Dedifferentiated amniotic fluid mesenchymal stem cell (primary cell): ENCODE measurements at regions not wholly inside any gene's neighbourhood (a gene's known extent, or its start where the extent isn't known, plus 50 kb on each side); places are given as distances from the start of the nearest gene placed in this dataset.

Experiments used
- DNase-seq: peaks from one replicate; pipeline ENCODE4 v3.0.0-alpha.2; 2016; ENCODE audit errors: extremely low spot score

GRCh38 chr3:59446775-59447465, 397.1 kb upstream of the CFAP20DC start:
- DNase-seq = no peak

GRCh38 chr3:59444676-59445075, 394.9 kb upstream of the CFAP20DC start:
- DNase-seq = no peak

GRCh38 chr3:59444294-59444671, 394.5 kb upstream of the CFAP20DC start:
- no peak for DNase-seq

GRCh38 chr3:59443618-59444293, 393.9 kb upstream of the CFAP20DC start:
- DNase-seq = no peak

GRCh38 chr3:59442046-59442445, 392.2 kb upstream of the CFAP20DC start:
- no peak for DNase-seq

GRCh38 chr3:59440285-59441028, 390.6 kb upstream of the CFAP20DC start:
- DNase-seq = no peak

- DNase-seq = no peak
These were observed 388.7 kb upstream of the CFAP20DC start for GRCh38 chr3:59438492-59438891.

DNA sequence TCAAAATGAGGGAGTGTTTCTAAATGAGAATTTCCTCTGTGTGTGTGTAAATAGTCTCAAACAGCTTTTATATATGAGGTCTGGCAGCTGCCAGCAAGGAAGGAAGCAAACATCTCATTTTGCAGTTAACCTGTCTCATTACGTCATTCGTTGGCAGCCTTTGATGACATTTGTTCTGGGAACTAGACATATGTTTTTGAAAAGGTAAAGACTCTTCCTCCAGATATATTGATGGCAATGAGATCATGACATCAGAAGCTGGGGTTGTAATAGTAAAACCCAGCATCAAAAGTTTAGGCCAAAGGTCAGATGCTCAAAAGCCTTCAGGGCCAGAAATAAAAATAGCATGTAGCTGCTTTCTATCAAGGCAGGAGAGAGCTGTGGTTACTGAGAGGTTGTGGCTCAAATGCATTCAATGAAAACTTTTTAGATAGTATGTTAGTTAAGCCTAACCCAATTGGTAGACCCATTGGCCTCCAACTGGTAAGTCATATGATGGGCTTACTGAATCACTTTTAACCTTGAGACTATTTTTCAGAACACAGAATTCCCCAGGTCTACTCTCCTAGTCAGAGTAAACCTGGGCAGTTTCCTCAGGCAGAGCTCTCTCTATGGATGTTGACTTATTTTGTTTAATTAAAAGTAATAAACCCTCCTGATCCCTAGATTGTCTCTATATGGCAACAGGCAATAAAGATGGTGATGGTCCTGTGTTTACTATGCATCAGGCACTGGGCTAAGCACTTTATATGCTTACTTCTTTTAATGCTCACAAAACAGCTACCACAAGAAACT, 386.5 kb upstream of the CFAP20DC start:
- DNase-seq = no peak

DNA sequence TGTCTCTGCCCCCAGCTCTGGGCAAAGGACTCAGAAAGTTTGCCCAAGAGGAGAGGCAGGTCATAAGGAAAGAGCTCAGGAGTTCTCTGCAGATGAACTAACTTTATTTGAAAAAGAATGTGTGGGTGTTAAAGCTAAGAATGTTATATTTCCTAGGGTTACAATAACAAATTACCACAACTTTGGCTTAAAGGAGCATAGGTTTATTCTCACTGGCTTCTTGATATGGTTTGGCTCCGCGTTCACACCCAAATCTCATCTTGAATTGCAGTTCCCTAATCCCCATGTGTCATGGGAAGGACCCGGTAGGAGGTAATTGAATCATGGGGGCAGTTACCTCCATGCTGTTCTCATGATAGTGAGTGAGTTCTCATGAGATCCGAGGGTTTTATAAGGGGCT, 383.7 kb upstream of the CFAP20DC start:
- DNase-seq = no peak

GRCh38 chr3:59432665-59433064, 382.8 kb upstream of the CFAP20DC start:
- DNase-seq = peak; percentile 26

- no peak for DNase-seq
These were observed 380.5 kb upstream of the CFAP20DC start for GRCh38 chr3:59430341-59430740.

DNA sequence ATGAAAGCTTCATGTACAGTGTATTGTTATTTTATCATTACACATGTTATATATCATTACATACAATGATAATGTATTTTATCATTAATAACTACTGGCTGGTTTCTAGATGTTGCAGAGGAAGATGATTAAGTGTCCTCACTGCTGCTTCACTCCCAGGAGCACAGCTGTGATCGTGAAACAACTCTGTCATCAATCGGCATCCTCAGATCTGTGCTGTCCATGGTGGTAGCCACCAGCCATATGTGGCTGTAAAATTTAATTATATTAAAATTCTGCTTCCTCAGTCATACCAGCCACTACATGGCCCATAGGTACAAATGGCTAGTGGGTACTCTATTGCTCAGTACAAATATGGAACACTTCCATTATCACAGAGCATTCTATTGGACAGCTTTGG, 379.4 kb upstream of the CFAP20DC start:
- no peak for DNase-seq

DNA sequence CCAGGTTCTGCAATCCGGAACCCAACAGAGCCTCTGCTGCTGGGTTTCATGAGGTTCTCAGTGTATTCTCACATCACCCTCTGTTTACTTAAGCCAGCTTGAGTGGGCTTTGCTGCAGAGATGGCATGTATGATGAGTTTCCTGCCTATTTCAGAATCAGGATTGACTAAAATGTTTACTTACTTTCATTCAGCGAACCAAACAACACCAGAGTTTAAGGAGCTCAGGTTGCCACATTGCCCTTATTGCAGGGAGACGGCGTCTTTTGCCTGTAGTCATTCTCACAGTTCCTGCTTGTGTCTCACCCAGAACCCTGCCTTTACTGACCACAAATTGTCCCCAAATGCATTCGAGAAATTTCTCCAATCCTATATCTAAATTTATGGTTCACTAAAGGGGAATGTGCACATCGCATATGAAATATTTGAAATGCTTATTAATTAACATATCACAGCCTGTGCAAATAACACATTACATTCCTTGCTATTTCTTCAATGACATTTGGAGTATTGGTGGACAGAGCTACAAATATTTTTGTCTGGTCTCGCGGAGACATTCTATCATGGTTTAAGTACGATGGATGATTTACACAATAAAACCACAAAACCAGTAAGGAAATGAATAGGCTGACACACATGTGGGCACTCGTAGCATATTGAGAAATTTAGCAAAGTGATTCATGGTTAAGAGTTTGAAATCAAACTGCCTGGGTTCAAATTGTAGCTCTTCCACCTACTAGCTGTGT, 377.2 kb upstream of the CFAP20DC start:
- peak; percentile 46 for DNase-seq

DNA sequence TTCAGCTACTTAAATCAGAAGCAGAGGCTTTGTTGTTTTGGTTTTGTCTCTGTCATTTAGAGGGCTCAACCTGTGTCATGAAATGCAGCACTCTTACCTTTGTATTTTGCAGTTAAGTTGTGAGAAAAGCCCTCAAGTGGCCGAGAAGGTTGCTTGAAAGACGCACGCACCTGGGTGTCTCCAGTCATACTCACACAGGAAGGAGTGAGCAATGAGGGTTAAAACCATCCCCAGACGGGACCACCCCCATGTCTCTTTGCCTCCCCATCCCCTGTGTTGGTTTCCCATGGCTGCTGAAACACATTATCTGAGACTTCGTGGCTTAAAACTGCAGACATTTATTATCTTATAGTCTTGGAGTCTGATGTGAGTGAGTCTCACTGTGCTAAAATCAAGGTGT, 376.1 kb upstream of the CFAP20DC start:
- no peak for DNase-seq

DNA sequence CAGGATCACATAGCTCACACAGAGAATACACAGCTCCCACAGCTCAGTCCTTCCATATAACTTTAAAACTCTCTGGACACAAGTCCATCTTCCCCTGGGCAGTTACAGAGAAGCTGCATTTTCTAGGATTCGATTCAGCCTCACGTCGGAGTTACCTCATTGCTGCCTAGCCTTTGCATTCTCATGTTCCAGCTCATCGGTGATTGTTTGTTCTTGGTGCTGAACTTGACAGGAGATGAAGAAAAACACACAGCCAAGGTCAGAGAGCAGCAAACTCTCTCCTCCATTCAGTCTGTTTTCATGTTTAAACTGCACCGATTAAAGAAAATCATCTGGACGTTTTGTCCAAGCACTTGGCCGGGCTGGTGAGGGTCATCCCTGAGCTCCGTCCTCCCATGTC, 375.5 kb upstream of the CFAP20DC start:
- DNase-seq = peak; percentile 69

DNA sequence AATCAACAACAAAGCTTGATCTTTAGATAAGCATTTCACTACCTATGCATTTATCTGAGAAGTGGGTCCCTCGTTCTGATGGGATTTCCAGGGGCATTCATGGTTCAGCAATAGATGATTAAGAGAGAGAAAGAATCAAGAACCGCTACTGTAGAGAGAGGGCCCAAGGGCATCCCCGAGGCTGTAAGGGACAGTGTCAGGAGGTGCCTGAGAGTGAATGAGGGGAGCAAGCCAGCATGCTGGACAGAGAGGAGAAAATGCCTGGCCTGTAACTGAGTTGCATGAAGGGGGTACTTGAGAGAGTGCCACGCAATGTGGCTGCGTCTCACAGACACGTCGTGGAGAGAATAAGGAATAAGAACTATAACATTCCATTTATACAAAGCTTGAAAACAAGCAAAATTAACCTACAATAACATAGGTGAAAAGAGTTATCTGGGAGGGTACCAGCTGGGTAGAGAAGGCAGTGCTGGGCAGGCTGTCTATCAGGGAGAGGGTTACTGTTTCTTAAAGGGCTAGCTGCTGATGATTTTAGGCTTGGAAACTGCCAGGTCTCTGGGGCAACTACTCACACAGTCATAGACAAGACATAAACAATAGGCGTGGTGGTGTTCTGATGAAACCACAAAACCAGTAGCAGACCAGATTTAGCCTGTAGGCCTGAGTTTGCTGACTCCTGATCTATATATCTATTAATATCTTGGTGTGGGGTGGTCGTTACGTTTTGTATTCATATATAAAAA, 374.6 kb upstream of the CFAP20DC start:
- peak; percentile 68 for DNase-seq

GRCh38 chr3:59423707-59424106, 373.9 kb upstream of the CFAP20DC start:
- DNase-seq = no peak

DNA sequence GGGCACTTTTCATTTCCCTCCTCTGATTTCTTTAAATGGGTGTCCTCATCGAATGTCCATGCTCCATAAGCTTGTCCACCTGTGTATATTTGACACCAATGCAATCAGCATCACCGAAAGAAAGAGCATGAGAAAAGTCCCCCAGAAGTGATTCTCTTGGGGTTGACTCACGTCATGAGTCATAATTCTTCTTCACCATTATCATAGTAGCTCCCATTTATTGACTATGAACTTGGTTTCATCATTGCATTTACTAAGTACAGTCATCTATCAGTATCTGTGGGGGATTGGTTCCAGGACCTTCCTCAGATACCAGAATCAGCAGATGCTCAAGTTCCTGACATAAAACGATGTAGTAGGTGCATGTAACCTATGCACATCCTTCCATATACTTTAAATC, 372.5 kb upstream of the CFAP20DC start:
- DNase-seq = no peak

DNA sequence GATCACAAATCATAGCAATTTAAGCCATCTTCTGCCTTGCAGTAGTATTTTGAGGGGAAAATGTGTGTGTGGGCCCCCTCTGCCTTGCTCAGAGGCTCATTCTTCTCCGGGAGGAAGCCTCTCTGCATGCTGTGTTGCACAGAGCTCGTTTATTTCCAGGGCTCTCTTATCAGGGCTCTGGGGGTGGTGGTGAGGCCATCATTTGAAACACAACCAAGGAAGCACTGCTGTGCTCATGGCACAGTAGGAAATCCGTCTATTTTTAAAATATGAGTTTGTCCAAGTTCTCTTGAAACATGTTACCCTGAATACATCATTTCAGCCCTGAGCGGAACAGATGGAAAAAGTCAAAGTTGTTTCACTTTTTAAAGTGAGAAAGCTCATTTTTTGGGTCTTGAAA, 369.0 kb upstream of the CFAP20DC start:
- DNase-seq = no peak

GRCh38 chr3:59412516-59412915, 362.7 kb upstream of the CFAP20DC start:
- no peak for DNase-seq

DNA sequence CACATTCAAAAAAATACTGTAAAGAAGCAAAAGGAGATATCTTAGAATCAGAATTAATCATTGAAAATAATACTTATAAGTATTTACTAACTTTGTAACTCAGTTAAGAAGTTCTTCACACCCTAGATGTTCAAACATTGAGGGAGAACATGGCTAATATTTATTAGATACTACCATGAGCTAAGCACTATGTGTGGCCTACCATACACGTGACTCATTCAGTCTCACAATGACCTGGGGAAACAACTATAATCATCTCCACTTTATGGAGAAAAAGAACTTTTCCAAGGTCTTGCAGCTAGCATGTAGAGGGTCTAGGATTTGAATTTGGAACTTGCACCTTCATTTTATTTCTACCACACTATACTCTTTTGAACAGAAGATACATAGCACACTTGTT, 361.9 kb upstream of the CFAP20DC start:
- DNase-seq = no peak
